NCI-H1694 (cell line): ENCODE measurements at regions not wholly inside any gene's neighbourhood (a gene's known extent, or its start where the extent isn't known, plus 50 kb on each side); places are given as distances from the start of the nearest gene placed in this dataset.
"Not testable (repeated sequence)": the region's sequence is repeated elsewhere in the genome, so short reads cannot be mapped to it uniquely, and the experiment has no call there.

Experiments
- DNase-seq: peaks from one replicate; lab custom pipeline; 2025; lab: John Stamatoyannopoulos, UW

DNA sequence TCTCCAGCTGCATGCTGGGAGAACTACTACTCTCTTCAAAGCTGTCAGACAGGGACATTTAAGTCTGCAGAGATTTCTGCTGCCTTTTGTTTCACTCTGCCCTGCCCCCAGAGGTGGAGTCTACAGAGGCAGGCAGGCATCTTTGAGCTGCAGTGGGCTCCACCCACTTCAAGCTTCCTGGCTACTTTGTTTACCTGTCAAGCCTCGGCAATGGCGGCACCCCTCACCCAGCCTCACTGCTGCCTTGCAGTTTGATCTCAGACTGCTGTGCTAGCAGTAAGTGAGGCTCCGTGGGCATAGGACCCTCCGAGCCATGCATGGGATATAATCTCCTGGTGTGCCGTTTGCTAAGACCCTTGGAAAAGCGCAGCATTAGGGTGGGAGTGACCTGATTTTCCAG is 61.7 kb downstream of the DMRTA1 start:
- not testable (repeated sequence) for DNase-seq

DNA sequence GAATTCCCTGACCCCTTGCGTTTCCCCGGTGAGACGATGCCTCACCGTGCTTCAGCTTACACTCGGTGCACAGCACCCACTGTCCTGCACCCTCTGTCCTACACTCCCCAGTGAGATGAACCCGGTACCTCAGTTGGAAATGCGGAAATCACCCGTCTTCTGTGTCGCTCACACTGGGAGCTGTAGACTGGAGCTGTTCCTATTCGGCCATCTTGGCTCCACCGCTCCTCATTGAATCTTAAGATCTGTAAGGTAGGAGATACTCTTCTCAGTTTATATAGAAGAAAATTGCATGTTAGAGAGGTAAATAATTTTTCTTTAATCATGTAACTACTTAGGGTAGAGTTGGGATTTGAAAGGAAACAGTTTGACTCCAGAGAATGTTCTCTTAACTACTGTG is 62.2 kb downstream of the DMRTA1 start:
- no peak for DNase-seq

DNA sequence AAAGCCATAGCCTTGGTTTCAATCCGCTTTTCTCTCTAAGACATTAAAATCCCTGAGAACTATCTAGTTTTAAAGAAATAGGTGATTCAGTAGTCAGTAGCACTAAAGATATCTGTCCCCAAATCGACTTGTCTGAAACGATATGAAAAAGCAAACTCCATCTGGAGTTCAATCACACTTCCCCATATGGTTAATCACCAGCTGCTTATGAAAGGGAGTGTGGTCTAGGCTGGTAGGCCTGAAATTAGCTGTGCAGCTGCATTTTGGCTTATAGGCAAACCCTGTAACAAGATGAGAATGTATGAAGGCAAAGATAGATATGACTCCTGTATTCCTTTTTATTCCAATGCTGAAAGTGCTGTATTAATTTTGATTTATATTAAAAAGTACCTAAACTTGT is 65.9 kb downstream of the DMRTA1 start:
- peak; percentile 77 for DNase-seq

GRCh38 chr9:22514871-22515270 is 68.2 kb downstream of the DMRTA1 start:
- no peak for DNase-seq

DNA sequence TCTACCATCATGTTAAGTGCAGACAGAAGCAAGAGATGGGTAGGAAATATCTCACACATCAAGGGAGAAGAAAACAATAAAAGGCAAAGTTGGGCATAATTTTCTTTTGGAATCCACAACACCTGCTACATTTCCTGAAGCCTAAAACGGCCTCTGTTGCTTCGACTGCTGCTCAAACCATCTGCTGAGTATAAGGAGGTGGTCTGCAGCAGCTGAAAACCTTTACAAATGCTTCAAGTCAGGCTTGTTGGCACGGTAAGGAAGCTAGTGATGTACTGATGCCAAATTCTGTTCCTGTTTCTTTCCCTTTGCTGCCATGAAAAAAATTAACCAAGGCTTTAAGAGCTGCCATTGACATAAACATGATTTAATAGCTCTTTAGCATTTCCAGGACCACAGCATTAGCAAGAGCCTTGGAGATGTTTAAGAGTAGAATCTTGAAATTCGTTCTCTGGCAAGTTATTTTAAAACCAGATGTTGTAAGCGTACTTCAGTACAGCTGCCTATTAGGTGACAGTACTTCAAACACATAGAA is 75.6 kb downstream of the DMRTA1 start:
- no peak for DNase-seq

DNA sequence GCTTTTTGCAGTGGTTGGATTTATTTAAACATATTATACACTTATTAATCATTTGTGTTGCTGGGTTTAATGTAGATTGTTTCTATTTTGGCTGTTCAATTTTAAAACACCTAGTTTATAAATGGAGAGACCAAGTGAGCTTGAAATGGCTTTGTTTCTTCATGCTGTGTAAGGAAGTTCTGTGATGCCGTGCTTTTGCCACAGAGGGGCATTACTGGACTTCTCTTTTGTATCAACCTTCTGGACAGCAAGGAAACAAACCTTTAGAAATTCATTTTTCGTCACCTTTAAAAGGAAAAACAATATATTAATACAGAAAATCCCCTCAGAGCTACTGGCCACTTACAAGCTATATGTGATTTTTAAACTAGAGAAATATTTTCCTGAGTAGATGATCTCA is 81.9 kb downstream of the DMRTA1 start:
- peak; percentile 14 for DNase-seq

DNA sequence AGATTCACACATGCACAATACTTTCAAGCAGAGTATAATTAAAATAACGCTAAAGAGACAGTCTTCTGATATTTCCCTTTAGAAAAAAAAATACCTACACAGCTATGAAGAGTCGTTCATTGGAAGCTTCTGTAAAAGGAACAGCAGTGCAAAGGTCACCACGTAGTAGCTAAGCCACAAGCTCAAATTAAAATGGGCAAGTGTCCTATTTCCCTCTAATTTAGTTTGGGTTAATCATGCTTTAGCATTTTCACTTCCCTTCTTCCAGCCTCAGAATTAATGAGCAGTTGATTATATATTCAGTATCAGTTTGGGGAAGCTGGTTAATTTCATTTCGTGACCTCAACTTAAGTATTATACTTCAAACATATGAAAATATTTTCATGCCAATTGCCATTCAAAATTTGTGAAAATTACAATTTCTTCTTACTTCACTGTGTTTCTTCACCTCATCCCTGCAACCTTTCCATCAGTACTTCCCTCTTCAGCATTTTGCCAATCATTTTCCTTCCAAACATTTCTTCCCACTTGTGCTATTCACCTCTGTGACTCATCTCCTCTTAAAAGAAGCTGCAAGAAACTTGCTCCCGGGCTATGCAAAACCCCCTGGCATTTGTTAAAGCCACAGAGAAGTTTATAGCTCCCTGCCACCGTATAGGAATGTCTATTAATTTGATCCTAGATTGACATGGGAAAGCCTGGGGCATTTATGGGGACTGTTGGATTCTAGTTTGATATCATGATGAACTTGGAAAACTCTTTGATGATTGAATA is 83.0 kb downstream of the DMRTA1 start:
- DNase-seq: no peak

GRCh38 chr9:22535780-22536179 is 89.2 kb downstream of the DMRTA1 start:
- DNase-seq: no peak

GRCh38 chr9:22537721-22538120 is 91.1 kb downstream of the DMRTA1 start:
- no peak for DNase-seq

GRCh38 chr9:22548625-22549024 is 102.0 kb downstream of the DMRTA1 start:
- DNase-seq: no peak

GRCh38 chr9:22574740-22575139 is 128.1 kb downstream of the DMRTA1 start:
- DNase-seq: no peak

DNA sequence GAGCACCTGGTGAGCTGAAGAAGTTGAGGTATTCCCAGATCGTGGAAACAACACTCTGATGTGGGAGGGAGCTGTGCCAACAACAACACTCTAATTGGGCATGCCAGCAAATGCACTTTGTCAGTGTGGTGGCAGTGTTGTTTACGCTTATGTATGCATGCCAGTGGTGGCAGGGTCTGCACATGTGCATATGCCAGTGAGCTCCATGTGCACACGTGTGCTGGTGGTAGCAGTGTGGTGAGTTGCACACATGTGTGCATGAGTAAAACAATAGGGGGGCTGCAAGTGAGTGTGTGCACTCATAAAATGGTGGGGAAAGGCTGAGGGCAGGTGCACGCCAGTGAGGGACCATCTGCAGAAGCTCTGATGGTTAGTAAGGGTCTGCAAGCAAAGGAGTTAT is 134.2 kb downstream of the DMRTA1 start:
- no peak for DNase-seq

DNA sequence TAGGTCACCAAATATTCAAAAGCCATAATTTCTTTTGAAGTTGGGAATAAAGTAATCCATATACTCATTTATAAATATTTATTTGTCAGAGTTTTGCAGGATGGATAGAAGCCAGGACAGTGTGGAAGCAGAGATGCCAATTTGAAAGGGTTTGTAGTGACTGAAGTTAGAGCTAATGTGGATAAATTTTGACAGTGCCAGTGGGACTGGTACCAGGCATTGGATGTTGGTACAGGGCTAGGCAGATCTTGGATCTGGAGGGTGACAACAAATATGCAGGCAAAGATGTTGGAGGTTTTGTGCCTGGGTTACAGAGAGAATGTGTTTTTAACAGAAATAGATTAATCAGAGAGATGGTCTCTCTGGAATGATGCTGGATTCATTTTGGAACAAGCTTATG is 135.6 kb downstream of the DMRTA1 start:
- no peak for DNase-seq

DNA sequence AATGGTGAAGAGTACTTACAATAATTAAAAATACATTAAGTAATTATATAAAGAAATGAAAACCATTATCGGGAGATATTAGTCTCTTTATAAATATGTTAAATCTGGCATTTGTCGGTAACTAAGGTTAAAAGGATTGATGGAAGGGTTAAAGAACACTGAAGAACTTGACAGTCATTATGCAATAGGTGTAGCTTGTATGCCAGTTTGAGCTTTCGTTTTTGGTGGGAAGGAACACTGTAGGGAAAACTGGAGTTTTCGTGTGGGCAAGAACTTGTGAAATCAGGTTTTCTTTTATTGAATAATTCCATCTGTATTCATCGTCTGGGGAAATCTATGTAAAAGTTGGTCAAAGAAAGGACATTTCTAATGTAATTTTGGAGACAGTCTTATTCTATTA is 142.3 kb downstream of the DMRTA1 start:
- DNase-seq: no peak

DNA sequence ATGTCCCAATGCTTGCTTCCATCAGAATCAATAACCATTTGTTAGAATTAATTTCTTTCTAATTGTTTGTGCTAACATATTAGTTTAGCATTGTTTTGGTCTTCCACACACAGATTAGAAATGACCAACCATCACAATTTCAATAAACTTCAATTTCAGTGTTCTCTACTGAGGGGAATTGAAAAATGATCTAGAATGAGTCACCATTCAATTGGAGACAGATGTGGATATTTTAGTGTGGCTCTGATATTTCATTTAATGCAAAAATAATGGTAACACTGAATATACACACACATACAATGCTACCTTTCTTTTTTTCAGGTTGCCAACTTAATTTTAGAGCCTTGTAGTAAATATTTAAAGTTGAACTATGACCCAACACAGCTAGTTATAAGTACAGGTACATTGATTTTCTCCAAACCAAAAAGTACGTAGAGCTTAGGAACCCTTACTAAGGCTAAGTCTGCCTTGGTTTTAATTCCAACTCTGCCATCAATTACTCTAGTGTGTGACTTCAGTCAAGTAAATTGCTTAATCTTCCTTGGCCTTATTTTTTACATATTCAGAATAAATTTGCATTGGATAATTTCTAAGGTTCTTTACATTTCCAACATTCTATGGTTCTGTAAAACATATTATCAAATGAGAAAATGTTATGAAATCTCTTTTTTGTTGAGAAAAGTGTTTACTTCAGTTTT is 143.9 kb downstream of the DMRTA1 start:
- no peak for DNase-seq

- no peak for DNase-seq
Observed at GRCh38 chr9:22595805-22596204, 149.2 kb downstream of the DMRTA1 start.

DNA sequence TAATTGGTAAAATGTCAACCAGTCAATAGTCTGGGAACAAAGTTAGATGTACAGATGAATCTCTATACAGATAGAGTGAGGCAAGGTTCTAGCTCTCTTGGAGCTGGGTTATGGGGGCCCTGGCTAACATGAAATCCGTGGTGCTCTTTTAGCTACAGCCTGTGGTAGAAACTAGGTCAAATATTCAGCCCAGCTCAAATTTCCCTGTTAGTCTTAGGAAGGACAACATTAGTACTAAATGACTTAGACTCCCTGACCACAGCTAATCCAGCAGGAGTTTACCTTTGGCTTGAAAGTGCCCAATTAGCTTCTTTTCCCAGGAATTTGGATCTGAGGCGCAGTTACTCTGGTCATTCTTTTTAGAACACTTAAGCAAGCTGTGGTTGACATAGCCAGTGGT is 170.5 kb downstream of the DMRTA1 start:
- DNase-seq: no peak

GRCh38 chr9:22622815-22623214 is 176.2 kb downstream of the DMRTA1 start:
- peak; percentile 96 for DNase-seq

GRCh38 chr9:22623236-22623635 is 176.6 kb downstream of the DMRTA1 start:
- no peak for DNase-seq

DNA sequence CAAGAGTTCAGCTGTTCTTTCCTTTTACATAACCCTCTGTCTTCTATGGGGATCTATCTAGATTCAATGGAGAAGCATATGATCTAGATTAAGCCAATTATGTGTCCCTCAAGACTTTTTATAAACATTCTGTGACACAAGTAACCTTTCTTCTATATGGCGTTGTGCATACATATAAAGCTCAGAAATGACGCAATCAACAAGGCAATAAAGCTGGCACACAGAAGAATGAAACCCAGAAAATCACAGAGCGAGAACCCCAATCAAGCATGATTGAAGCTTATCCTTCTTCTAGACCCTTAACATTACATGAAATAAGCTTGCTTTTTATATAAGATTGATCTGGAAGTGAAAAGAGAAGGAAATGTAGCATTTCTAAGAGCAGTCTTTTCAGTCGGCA is 178.9 kb downstream of the DMRTA1 start:
- no peak for DNase-seq

DNA sequence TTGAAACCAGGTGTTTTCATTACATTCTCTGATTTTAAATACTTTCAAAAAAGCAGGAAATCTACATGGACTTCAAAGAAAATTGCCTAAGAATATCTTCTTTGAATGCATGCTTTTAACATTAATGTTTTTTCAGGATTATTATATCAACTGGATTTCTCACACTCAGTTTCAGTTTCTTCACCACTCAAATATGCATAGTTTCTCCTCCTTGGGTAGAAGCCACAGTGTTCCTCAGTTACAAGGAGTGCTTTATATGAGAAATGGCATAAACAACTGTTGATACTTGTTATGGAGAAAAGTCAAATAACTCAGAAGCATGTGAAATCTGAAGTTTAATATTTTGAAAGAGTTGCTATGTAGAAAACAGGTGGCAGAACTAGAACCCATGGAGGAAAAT is 196.9 kb downstream of the DMRTA1 start:
- no peak for DNase-seq

GRCh38 chr9:22645893-22646292 is 199.3 kb downstream of the DMRTA1 start:
- no peak for DNase-seq

GRCh38 chr9:22649384-22649783 is 202.8 kb downstream of the DMRTA1 start:
- DNase-seq: no peak

DNA sequence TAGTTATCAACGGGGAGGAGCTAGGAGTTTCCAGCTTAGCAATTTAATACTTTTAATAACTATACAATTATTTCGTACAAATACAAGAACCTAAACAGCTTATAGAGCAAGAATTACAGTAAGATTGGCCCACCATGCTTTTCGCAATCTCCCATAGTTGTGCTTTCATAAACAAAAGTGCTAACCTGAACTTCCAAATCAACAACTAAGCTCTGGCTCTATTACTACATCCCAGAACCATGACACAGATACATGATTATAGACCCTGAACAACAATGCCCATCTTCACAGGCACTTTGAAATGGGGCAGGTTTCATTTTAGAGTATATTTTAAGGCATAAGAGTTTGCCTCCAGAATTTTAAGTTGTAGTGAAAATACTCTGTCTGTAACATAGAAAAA is 203.5 kb downstream of the DMRTA1 start:
- DNase-seq: no peak
